ENCODE measurements at regions not wholly inside any gene's neighbourhood (a gene's known extent, or its start where the extent isn't known, plus 50 kb on each side); places are given as distances from the start of the nearest gene placed in this dataset.

GRCh38 chr3:110791995-110792686 lies 279.5 kb upstream of the NECTIN3 start:
- TF ChIP-seq CTCF (conservative IDR thresholded peaks at IDR 0.05) (no peak), ZFX (IDR thresholded peaks at IDR 0.05) (no peak)
- H3K27ac ChIP-seq, result no peak overlapping the region

GRCh38 chr3:110793611-110794010 lies 278.0 kb upstream of the NECTIN3 start:
- no peak for TF ChIP-seq CTCF (conservative IDR thresholded peaks at IDR 0.05)
- TF ChIP-seq ZFX (IDR thresholded peaks at IDR 0.05), result no peak
- H3K27ac ChIP-seq, result no peak overlapping the region

GRCh38 chr3:110795163-110795562 lies 276.5 kb upstream of the NECTIN3 start:
- TF ChIP-seq CTCF (conservative IDR thresholded peaks at IDR 0.05) (no peak), ZFX (IDR thresholded peaks at IDR 0.05) (no peak)

GRCh38 chr3:110799271-110799670 lies 272.3 kb upstream of the NECTIN3 start:
- TF ChIP-seq CTCF (conservative IDR thresholded peaks at IDR 0.05), result no peak
- TF ChIP-seq ZFX (IDR thresholded peaks at IDR 0.05), result no peak
- no peak overlapping the region for H3K27ac ChIP-seq

More at GRCh38 chr3:110795163-110795562, 276.5 kb upstream of the NECTIN3 start:
- no peak overlapping the region for H3K27ac ChIP-seq

- H3K27ac ChIP-seq, result no peak overlapping the region
- no peak for TF ChIP-seq CTCF (conservative IDR thresholded peaks at IDR 0.05)
- TF ChIP-seq ZFX (IDR thresholded peaks at IDR 0.05), result no peak
Observed at GRCh38 chr3:110804856-110805255, 266.8 kb upstream of the NECTIN3 start.

GRCh38 chr3:110806924-110807323 lies 264.7 kb upstream of the NECTIN3 start:
- TF ChIP-seq ZFX (IDR thresholded peaks at IDR 0.05) (no peak), CTCF (conservative IDR thresholded peaks at IDR 0.05) (no peak)
- no peak overlapping the region for H3K27ac ChIP-seq

GRCh38 chr3:110808630-110809029 lies 263.0 kb upstream of the NECTIN3 start:
- TF ChIP-seq CTCF (conservative IDR thresholded peaks at IDR 0.05) (no peak), ZFX (IDR thresholded peaks at IDR 0.05) (no peak)
- H3K27ac ChIP-seq, result no peak overlapping the region
